Neural progenitor cell (in vitro differentiated cells): ENCODE measurements at regions not wholly inside any gene's neighbourhood (a gene's known extent, or its start where the extent isn't known, plus 50 kb on each side); places are given as distances from the start of the nearest gene placed in this dataset.

Source experiments
- EZH2 ChIP-seq: fragments of 200-600 bp; sonication (generic); IDR thresholded peaks from 2 replicates; pipeline ENCODE4 v1.6.1; 2017; ENCODE audit warnings: antibody characterized with exemption, mild to moderate bottlenecking, moderate library complexity
- EZH2phosphoT487 ChIP-seq: fragments of 200-600 bp; sonication (generic); IDR thresholded peaks from 2 replicates; pipeline ENCODE4 v1.6.1; 2017; ENCODE audit warnings: antibody characterized with exemption
- TF ChIP-seq, protein P1 (sequence below): fragments of 200-600 bp; sonication (generic); IDR thresholded peaks from 2 replicates; pipeline ENCODE4 v1.5.1; 2017; ENCODE audit warnings: antibody characterized with exemption, mild to moderate bottlenecking

DNA sequence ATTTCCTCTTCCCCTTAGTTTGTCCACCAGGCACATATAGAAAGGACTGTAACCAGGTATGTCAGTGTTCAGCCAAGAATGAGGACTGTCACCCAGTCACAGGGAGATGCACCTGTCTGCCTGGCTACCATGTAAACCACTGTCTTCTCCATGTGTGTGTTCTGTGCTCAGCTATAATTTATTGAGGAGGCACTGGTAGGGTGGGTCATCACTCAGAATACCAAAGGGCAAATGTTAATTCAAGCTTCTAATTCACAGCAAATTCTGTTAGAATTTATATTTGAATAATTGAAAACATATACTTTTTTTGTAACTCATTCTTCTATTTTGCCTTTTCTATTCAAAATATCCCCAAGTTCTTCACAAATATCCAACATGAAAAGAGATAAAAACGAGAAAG, 780.4 kb downstream of the MECOM start:
- TF ChIP-seq, protein P1, sequence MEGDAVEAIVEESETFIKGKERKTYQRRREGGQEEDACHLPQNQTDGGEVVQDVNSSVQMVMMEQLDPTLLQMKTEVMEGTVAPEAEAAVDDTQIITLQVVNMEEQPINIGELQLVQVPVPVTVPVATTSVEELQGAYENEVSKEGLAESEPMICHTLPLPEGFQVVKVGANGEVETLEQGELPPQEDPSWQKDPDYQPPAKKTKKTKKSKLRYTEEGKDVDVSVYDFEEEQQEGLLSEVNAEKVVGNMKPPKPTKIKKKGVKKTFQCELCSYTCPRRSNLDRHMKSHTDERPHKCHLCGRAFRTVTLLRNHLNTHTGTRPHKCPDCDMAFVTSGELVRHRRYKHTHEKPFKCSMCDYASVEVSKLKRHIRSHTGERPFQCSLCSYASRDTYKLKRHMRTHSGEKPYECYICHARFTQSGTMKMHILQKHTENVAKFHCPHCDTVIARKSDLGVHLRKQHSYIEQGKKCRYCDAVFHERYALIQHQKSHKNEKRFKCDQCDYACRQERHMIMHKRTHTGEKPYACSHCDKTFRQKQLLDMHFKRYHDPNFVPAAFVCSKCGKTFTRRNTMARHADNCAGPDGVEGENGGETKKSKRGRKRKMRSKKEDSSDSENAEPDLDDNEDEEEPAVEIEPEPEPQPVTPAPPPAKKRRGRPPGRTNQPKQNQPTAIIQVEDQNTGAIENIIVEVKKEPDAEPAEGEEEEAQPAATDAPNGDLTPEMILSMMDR: no peak
- no peak for TF ChIP-seq EZH2phosphoT487
- no peak for TF ChIP-seq EZH2
